PC-9 (cell line): ENCODE measurements at regions not wholly inside any gene's neighbourhood (a gene's known extent, or its start where the extent isn't known, plus 50 kb on each side); places are given as distances from the start of the nearest gene placed in this dataset.

Experiments used
- BruUV-seq: library from RNA; stranded (reverse); fragments of 400-500 nt; replicated peaks from 2 replicates; lab custom pipeline; 2021; lab: Mats Ljungman, UMichigan
- CTCF ChIA-PET: fragments of 300-600 bp; sonication (Branson Sonifier 250); formaldehyde crosslinking; loops from one replicate; lab custom pipeline; 2022; ENCODE audit warnings: antibody characterized with exemption; lab: Charles Lee
- POLR2A ChIA-PET: fragments of 300-600 bp; sonication (Branson Sonifier 250); formaldehyde crosslinking; loops from one replicate; lab custom pipeline; 2022; ENCODE audit warnings: antibody characterized with exemption; ENCODE audit not compliant: unreplicated experiment; lab: Charles Lee
- DNase-seq, 2 experiments: peaks; one replicate each; pipeline versions ENCODE4 v3.0.0 to v3.0.0-alpha.2; 2015 to 2022; ENCODE audit warnings: mixed read lengths in 1 of 2
- H2AFZ ChIP-seq: fragments of 200-600 bp; sonication (generic); 2 replicates; pipeline ENCODE4 v1.8.1; 2017; ENCODE audit warnings: antibody characterized with exemption
- H3F3A ChIP-seq: fragments of 200-600 bp; sonication (generic); 2 replicates; pipeline ENCODE4 v1.8.1; 2017; ENCODE audit warnings: antibody characterized with exemption, mild to moderate bottlenecking, low read depth; ENCODE audit not compliant: insufficient read depth
- H3K27ac ChIP-seq: fragments of 200-600 bp; sonication (generic); 2 replicates; pipeline ENCODE4 v1.6.1; 2016; ENCODE audit warnings: mixed run types
- H3K27me3 ChIP-seq: fragments of 200-600 bp; sonication (generic); 2 replicates; pipeline ENCODE4 v1.6.1; 2016; ENCODE audit warnings: low read depth, mixed run types; ENCODE audit not compliant: insufficient read depth
- H3K36me3 ChIP-seq: fragments of 200-600 bp; sonication (generic); 2 replicates; pipeline ENCODE4 v1.6.1; 2016; ENCODE audit warnings: low read depth, mixed run types
- H3K4me1 ChIP-seq: fragments of 200-600 bp; sonication (generic); replicated peaks from 2 replicates; pipeline ENCODE4 v1.6.1; 2016; ENCODE audit warnings: mixed run types; ENCODE audit not compliant: insufficient read depth
- H3K4me2 ChIP-seq: fragments of 200-600 bp; sonication (generic); 2 replicates; pipeline ENCODE4 v1.6.1; 2017; ENCODE audit warnings: mixed run types
- H3K4me3 ChIP-seq: fragments of 200-600 bp; sonication (generic); 2 replicates; pipeline ENCODE4 v1.6.1; 2016; ENCODE audit warnings: mixed run types
- H3K79me2 ChIP-seq: fragments of 200-600 bp; sonication (generic); 2 replicates; pipeline ENCODE4 v1.6.1; 2017; ENCODE audit warnings: low read depth, mixed run types
- H3K9me2 ChIP-seq: fragments of 200-600 bp; sonication (generic); 2 replicates; pipeline ENCODE4 v1.8.1; 2017; ENCODE audit warnings: mild to moderate bottlenecking; ENCODE audit not compliant: insufficient read depth
- H3K9me3 ChIP-seq: fragments of 200-600 bp; sonication (generic); 2 replicates; pipeline ENCODE4 v1.8.1; 2016; ENCODE audit warnings: low read depth; ENCODE audit not compliant: insufficient read depth
- H4K20me1 ChIP-seq: fragments of 200-600 bp; sonication (generic); 2 replicates; pipeline ENCODE4 v1.8.1; 2017; ENCODE audit not compliant: insufficient read depth
- CTCF ChIP-seq: fragments of 200-600 bp; sonication (generic); conservative IDR thresholded peaks from 2 replicates; pipeline ENCODE4 v1.6.1; 2017; ENCODE audit warnings: mixed run types, antibody characterized with exemption, mild to moderate bottlenecking, moderate library complexity
- EZH2 ChIP-seq: fragments of 200-600 bp; sonication (generic); IDR thresholded peaks from 2 replicates; pipeline ENCODE4 v1.8.0; 2017; ENCODE audit warnings: antibody characterized with exemption, low read depth
- intact Hi-C: fragments of 100-400 bp; cut with micrococcal nuclease; formaldehyde crosslinking; loops from one replicate; pipeline ENCODE4 v1.10.0; 2022; ENCODE audit not compliant: unreplicated experiment

GRCh38 chr20:51277961-51278360 lies 255.1 kb upstream of the KCNG1 start:
- CTCF ChIA-PET = no interaction called here
- intact Hi-C loops = no loop called here
- no TSS peak for BruUV-seq

GRCh38 chr20:51276296-51276695 lies 253.4 kb upstream of the KCNG1 start:
- Histone ChIP-seq H3K4me1 (no peaks in the 10 kb centered on the region), H3K36me3 (no peaks in the 10 kb centered on the region), H2AFZ (no peak overlapping the region), H3F3A (no peaks in the 10 kb centered on the region), H4K20me1 (no peaks in the 10 kb centered on the region), H3K4me3 (no peak overlapping the region), H3K9me2 (no peaks in the 10 kb centered on the region), H3K27ac (no peak overlapping the region), H3K27me3 (peaks cover 86% of the 10 kb centered on the region), H3K79me2 (no peaks in the 10 kb centered on the region), H3K4me2 (no peak overlapping the region), H3K9me3 (no peaks in the 10 kb centered on the region)
- ChIA-PET POLR2A (no interaction called here), CTCF (interaction anchor here (0.7 kb wide), 1 partner anchor 24 kb away, joined by 5 read pairs; no protein-coding TSS in a partner anchor)
- no TSS peak for BruUV-seq
- DNase-seq = no peak
- intact Hi-C loops = no loop called here
- no peak for TF ChIP-seq EZH2
- TF ChIP-seq CTCF = no peak

More at GRCh38 chr20:51277961-51278360, 255.1 kb upstream of the KCNG1 start:
- POLR2A ChIA-PET = no interaction called here
- H3K9me2 ChIP-seq = no peaks in the 10 kb centered on the region
- H4K20me1 ChIP-seq = no peaks in the 10 kb centered on the region
- no peaks in the 10 kb centered on the region for H3K4me1 ChIP-seq
- H3K36me3 ChIP-seq = no peaks in the 10 kb centered on the region
- H3K4me2 ChIP-seq = no peak overlapping the region
- H3K79me2 ChIP-seq = no peaks in the 10 kb centered on the region
- no peak for DNase-seq
- no peak overlapping the region for H3K4me3 ChIP-seq
- TF ChIP-seq CTCF (no peak), EZH2 (no peak)
- H3K9me3 ChIP-seq = no peaks in the 10 kb centered on the region
- no peak overlapping the region for H2AFZ ChIP-seq
- no peaks in the 10 kb centered on the region for H3F3A ChIP-seq
- H3K27ac ChIP-seq = no peak overlapping the region
- peaks cover 78% of the 10 kb centered on the region for H3K27me3 ChIP-seq

- H4K20me1 ChIP-seq = no peaks in the 10 kb centered on the region
- no peak overlapping the region for H3K4me2 ChIP-seq
- no peaks in the 10 kb centered on the region for H3K9me3 ChIP-seq
- ChIA-PET CTCF (interaction anchor here (0.7 kb wide), 1 partner anchor 25 kb away, joined by 5 read pairs; no protein-coding TSS in a partner anchor), POLR2A (no interaction called here)
- H3K27ac ChIP-seq = no peak overlapping the region
- no TSS peak for BruUV-seq
- H3K36me3 ChIP-seq = no peaks in the 10 kb centered on the region
- no peaks in the 10 kb centered on the region for H3F3A ChIP-seq
- TF ChIP-seq CTCF (no peak), EZH2 (no peak)
- no peaks in the 10 kb centered on the region for H3K79me2 ChIP-seq
- H3K9me2 ChIP-seq = no peaks in the 10 kb centered on the region
- no peaks in the 10 kb centered on the region for H3K4me1 ChIP-seq
- no peak for DNase-seq
- H3K4me3 ChIP-seq = no peak overlapping the region
- no peak overlapping the region for H2AFZ ChIP-seq
- intact Hi-C loops = no loop called here
- peaks cover 89% of the 10 kb centered on the region for H3K27me3 ChIP-seq
Measured at GRCh38 chr20:51275826-51276225, 252.9 kb upstream of the KCNG1 start.
